ENCODE measurements at regions not wholly inside any gene's neighbourhood (a gene's known extent, or its start where the extent isn't known, plus 50 kb on each side); places are given as distances from the start of the nearest gene placed in this dataset.

DNA sequence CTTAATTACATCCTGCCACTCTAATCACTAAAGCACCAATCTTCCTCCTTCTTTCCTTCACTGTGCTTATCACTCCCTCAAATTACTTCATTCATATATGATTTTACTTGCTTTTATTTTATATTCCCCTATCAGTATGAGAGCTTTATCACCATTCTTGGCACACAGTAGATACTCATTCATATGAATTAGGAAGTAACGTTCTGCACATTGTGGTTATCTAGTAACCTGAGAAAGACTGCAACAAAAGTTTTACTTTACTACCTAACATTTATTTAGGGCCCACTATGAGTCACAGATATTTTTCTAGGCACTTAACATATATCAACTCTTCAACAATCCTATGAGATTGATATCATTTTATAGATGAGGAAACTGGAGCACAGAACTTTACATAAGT is 1559.9 kb upstream of the TENM4 start:
- intact Hi-C loops (cut with DNase I): no loop called here
- DNase-seq: no peak
- 69 to 76% methylated on average over 1 of the region's 1 CpG for WGBS, 2 donors

DNA sequence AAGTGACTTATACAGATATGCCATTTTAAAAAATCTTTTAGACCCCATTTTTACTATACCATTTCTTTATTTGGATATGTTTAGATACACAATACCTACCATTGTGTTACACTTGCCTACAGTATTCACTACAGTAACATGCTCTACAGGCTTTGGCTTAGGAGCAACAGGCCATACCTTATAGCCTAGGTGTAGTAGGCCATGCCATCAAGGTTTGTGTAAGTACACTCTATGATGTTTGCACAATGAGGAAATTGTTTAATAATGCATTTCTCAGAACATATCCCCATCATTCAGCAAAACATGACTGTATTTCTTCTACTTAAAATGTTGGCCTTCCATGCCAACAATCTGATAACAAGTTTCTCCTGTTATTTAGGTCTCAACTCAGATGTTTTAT is 1559.5 kb upstream of the TENM4 start:
- no peak overlapping the region for H3K4me3 ChIP-seq
- no peaks in the 10 kb centered on the region for H3K9me3 ChIP-seq
- DNase-seq: no peak
- no peaks in the 10 kb centered on the region for H3K27me3 ChIP-seq
- no peak overlapping the region for H3K27ac ChIP-seq
- H3K4me1 ChIP-seq: peaks cover 0 to 5% (median 0%) of the 10 kb centered on the region in 3 donors
- intact Hi-C loops (cut with DNase I): no loop called here
- H3K36me3 ChIP-seq: no peaks in the 10 kb centered on the region
- no peak for TF ChIP-seq POLR2A (IDR thresholded peaks at IDR 0.05)
- TF ChIP-seq CTCF (IDR thresholded peaks at IDR 0.05): no peak

More for the DNA sequence above, 1559.9 kb upstream of the TENM4 start:
- TF ChIP-seq POLR2A (IDR thresholded peaks at IDR 0.05): no peak
- TF ChIP-seq CTCF (IDR thresholded peaks at IDR 0.05): no peak
- Histone ChIP-seq H3K36me3 (no peaks in the 10 kb centered on the region), H3K9me3 (no peaks in the 10 kb centered on the region), H3K4me1 (peaks cover 0 to 9% (median 0%) of the 10 kb centered on the region in 3 donors), H3K27me3 (no peaks in the 10 kb centered on the region), H3K27ac (no peak overlapping the region), H3K4me3 (no peak overlapping the region)

DNA sequence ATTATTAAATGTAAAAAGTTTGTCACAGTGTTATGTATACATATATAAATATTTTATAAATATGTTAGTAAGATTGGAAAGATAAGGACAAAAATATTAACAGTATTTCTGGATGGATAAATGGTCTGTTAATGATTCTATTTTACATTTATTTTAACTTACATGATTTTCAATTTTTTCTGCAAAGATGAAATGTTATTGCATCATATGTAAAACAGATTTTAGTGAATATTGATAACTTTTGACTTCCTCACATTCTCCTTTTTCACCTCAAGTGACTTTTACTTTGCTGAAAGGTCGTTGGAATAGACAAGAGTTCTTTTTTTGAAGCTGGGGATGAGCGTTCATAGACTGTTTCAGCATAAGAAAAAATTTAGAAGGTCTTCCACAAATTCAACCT is 1554.7 kb upstream of the TENM4 start:
- intact Hi-C loops (cut with DNase I): no loop called here
- Histone ChIP-seq H3K4me1 (no peaks in the 10 kb centered on the region), H3K4me3 (no peak overlapping the region), H3K9me3 (no peaks in the 10 kb centered on the region), H3K27me3 (no peaks in the 10 kb centered on the region), H3K36me3 (no peaks in the 10 kb centered on the region), H3K27ac (no peak overlapping the region)
- 69 to 74% methylated on average over 2 of the region's 2 CpGs for WGBS, 2 donors
- no peak for DNase-seq
- no peak for TF ChIP-seq POLR2A (IDR thresholded peaks at IDR 0.05)
- TF ChIP-seq CTCF (IDR thresholded peaks at IDR 0.05): no peak

DNA sequence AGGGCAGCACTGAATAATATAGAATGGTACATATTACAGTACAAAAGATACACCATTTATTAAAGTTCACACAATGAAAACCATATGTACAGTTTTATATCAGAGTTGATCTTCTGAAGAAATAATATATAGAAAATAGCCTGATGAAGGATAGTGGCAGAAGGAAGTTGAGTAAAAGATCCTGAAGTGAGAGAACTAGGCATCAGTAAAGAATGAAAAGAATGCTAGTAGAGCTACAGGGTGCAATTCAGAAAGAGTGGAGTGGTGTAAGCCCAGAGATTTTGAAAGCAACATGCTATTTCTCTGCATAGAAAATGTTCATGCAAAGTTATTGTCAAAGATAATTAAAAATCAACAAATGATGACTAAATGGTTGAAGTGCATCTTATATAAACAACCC is 1552.7 kb upstream of the TENM4 start:
- no peak overlapping the region for H3K4me3 ChIP-seq
- DNase-seq: no peak
- H3K27ac ChIP-seq: no peak overlapping the region
- H3K4me1 ChIP-seq: no peaks in the 10 kb centered on the region
- TF ChIP-seq POLR2A (IDR thresholded peaks at IDR 0.05) (no peak), CTCF (IDR thresholded peaks at IDR 0.05) (no peak)
- H3K36me3 ChIP-seq: no peaks in the 10 kb centered on the region
- H3K9me3 ChIP-seq: no peaks in the 10 kb centered on the region
- intact Hi-C loops (cut with DNase I): no loop called here
- H3K27me3 ChIP-seq: no peaks in the 10 kb centered on the region

DNA sequence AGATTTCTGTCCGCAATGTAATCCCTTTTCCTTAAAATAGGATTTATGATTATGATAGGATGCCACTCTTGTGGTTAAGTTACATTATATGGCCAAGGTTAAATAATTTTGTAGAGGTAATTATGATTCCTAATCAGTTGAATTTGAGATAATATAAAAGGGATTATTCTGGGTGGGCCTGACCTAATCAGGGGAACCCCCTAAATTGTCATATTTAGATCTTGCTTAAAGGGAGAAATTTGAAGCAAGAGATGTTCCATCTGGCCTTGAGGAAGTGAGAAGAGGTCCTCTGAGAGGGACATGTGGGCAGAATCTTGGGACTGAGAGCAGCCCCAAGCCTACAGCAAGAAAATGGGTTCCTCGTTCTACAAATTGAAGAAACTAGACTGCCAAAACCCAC is 1550.1 kb upstream of the TENM4 start:
- no peak for TF ChIP-seq CTCF (IDR thresholded peaks at IDR 0.05)
- TF ChIP-seq POLR2A (IDR thresholded peaks at IDR 0.05): no peak

More for the DNA sequence above, 1550.1 kb upstream of the TENM4 start:
- Histone ChIP-seq H3K27me3 (no peaks in the 10 kb centered on the region), H3K9me3 (no peaks in the 10 kb centered on the region), H3K4me3 (no peak overlapping the region), H3K27ac (no peak overlapping the region), H3K36me3 (no peaks in the 10 kb centered on the region), H3K4me1 (no peaks in the 10 kb centered on the region)
- no peak for DNase-seq
- 96 to 97% methylated on average over 2 of the region's 2 CpGs for WGBS, 2 donors
- intact Hi-C loops (cut with DNase I): no loop called here
